Smooth muscle cell (in vitro differentiated cells): ENCODE measurements at regions not wholly inside any gene's neighbourhood (a gene's known extent, or its start where the extent isn't known, plus 50 kb on each side); places are given as distances from the start of the nearest gene placed in this dataset.
"Not testable (repeated sequence)": the region's sequence is repeated elsewhere in the genome, so short reads cannot be mapped to it uniquely, and the experiment has no call there.

ENCODE experiments used
- DNase-seq: peaks from one replicate; lab custom pipeline; 2025; ENCODE audit not compliant: unreplicated experiment; lab: John Stamatoyannopoulos, UW
- H2AFZ ChIP-seq: fragments of 200-600 bp; sonication (generic); 2 replicates; pipeline ENCODE4 v1.6.0; 2016; ENCODE audit warnings: antibody characterized with exemption, low read depth, mild to moderate bottlenecking
- H3F3A ChIP-seq: fragments of 200-600 bp; sonication (generic); 2 replicates; pipeline ENCODE4 v1.6.0; 2017; ENCODE audit warnings: antibody characterized with exemption, low read depth
- H3K27ac ChIP-seq: fragments of 200-600 bp; sonication (generic); 2 replicates; pipeline ENCODE4 v1.5.1; 2016; ENCODE audit warnings: low read depth, mild to moderate bottlenecking
- H3K27me3 ChIP-seq: fragments of 200-600 bp; sonication (generic); 2 replicates; pipeline ENCODE4 v1.6.1; 2016; ENCODE audit warnings: low read depth, mild to moderate bottlenecking
- H3K36me3 ChIP-seq: fragments of 200-600 bp; sonication (generic); 2 replicates; pipeline ENCODE4 v1.5.1; 2016; ENCODE audit warnings: low read depth
- H3K4me1 ChIP-seq: fragments of 200-600 bp; sonication (generic); 2 replicates; pipeline ENCODE4 v1.5.1; 2016; ENCODE audit warnings: low read depth
- H3K4me2 ChIP-seq: fragments of 200-600 bp; sonication (generic); 2 replicates; pipeline ENCODE4 v1.6.0; 2016; ENCODE audit warnings: mild to moderate bottlenecking
- H3K4me3 ChIP-seq: fragments of 200-600 bp; sonication (generic); 2 replicates; pipeline ENCODE4 v1.5.1; 2016; ENCODE audit warnings: mild to moderate bottlenecking
- H3K79me2 ChIP-seq: fragments of 200-600 bp; sonication (generic); 2 replicates; pipeline ENCODE4 v1.6.0; 2016; ENCODE audit warnings: low read depth, mild to moderate bottlenecking
- H3K9ac ChIP-seq: fragments of 200-600 bp; sonication (generic); 2 replicates; pipeline ENCODE4 v1.6.0; 2016; ENCODE audit warnings: low read depth
- H3K9me3 ChIP-seq: fragments of 200-600 bp; sonication (generic); replicated peaks from 2 replicates; pipeline ENCODE4 v1.5.1; 2016; ENCODE audit warnings: low read depth
- H4K20me1 ChIP-seq: fragments of 200-600 bp; sonication (generic); 2 replicates; pipeline ENCODE4 v1.6.0; 2016; ENCODE audit warnings: low read depth
- CTCF ChIP-seq: fragments of 200-600 bp; sonication (generic); IDR thresholded peaks from 2 replicates; pipeline ENCODE4 v1.5.1; 2017; ENCODE audit warnings: borderline replicate concordance, mild to moderate bottlenecking, antibody characterized with exemption; ENCODE audit not compliant: insufficient read depth, poor library complexity, severe bottlenecking
- WGBS: methylation state at CpG from one replicate; pipeline ENCODE4 v1.1.7; 2016; ENCODE audit warnings: low lambda C conversion rate; 5-methylcytosine and 5-hydroxymethylcytosine counted together

GRCh38 chr5:1732945-1733344, 66.7 kb downstream of the MRPL36 start:
- Histone ChIP-seq H4K20me1 (no peaks in the 10 kb centered on the region), H3F3A (no peaks in the 10 kb centered on the region), H3K4me1 (no peaks in the 10 kb centered on the region), H3K9ac (no peak overlapping the region), H3K79me2 (no peaks in the 10 kb centered on the region), H3K27me3 (no peaks in the 10 kb centered on the region), H3K9me3 (no peaks in the 10 kb centered on the region), H3K36me3 (no peaks in the 10 kb centered on the region), H2AFZ (no peak overlapping the region), H3K4me2 (no peak overlapping the region), H3K4me3 (no peak overlapping the region), H3K27ac (no peak overlapping the region)
- WGBS = 97% methylated on average over 3 of the region's 5 CpGs
- DNase-seq = no peak
- TF ChIP-seq CTCF = no peak

GRCh38 chr5:1732238-1732941, 67.2 kb downstream of the MRPL36 start:
- Histone ChIP-seq H3K4me3 (no peak overlapping the region), H3K79me2 (no peaks in the 10 kb centered on the region), H3K9ac (no peak overlapping the region), H2AFZ (no peak overlapping the region), H3K27ac (no peak overlapping the region), H3K4me1 (no peaks in the 10 kb centered on the region), H3K36me3 (no peaks in the 10 kb centered on the region), H3K9me3 (no peaks in the 10 kb centered on the region), H4K20me1 (no peaks in the 10 kb centered on the region), H3F3A (no peaks in the 10 kb centered on the region), H3K4me2 (no peak overlapping the region), H3K27me3 (no peaks in the 10 kb centered on the region)
- WGBS = 86% methylated on average over 9 of the region's 9 CpGs
- DNase-seq = no peak
- TF ChIP-seq CTCF = no peak

GRCh38 chr5:1731855-1732237, 67.8 kb downstream of the MRPL36 start:
- not testable (repeated sequence) for H3K27ac ChIP-seq, H3K4me3 ChIP-seq, H3K4me1 ChIP-seq, H3F3A ChIP-seq, H3K79me2 ChIP-seq, H3K9me3 ChIP-seq, H4K20me1 ChIP-seq, DNase-seq, H3K27me3 ChIP-seq, H2AFZ ChIP-seq, H3K36me3 ChIP-seq, H3K9ac ChIP-seq, H3K4me2 ChIP-seq
- WGBS = 87% methylated on average over 4 of the region's 4 CpGs

- Histone ChIP-seq H3K27me3 (no peaks in the 10 kb centered on the region), H3K4me2 (no peak overlapping the region), H3K4me3 (no peak overlapping the region), H3K4me1 (no peaks in the 10 kb centered on the region), H3K9me3 (no peaks in the 10 kb centered on the region), H3K27ac (no peak overlapping the region), H3K36me3 (no peaks in the 10 kb centered on the region), H3K79me2 (no peaks in the 10 kb centered on the region), H3K9ac (no peak overlapping the region), H3F3A (no peaks in the 10 kb centered on the region), H4K20me1 (no peaks in the 10 kb centered on the region), H2AFZ (no peak overlapping the region)
- no peak for DNase-seq
- no peak for TF ChIP-seq CTCF
- WGBS = 90% methylated on average over 11 of the region's 11 CpGs
Observed at GRCh38 chr5:1731091-1731639, 68.5 kb downstream of the MRPL36 start.
